ENCODE measurements at regions not wholly inside any gene's neighbourhood (a gene's known extent, or its start where the extent isn't known, plus 50 kb on each side); places are given as distances from the start of the nearest gene placed in this dataset.

GRCh38 chr2:41872646-41873045 is 175.2 kb upstream of the PKDCC start:
- no peak for TF ChIP-seq CTCF (IDR thresholded peaks at IDR 0.05; ENCODE audit: extremely low read depth, missing control alignments)
- no peak for DNase-seq (ENCODE audit: low spot score)

GRCh38 chr2:41873102-41874031 is 174.5 kb upstream of the PKDCC start:
- no peak for TF ChIP-seq CTCF (IDR thresholded peaks at IDR 0.05; ENCODE audit: extremely low read depth, missing control alignments)
- DNase-seq (ENCODE audit: low spot score): no peak

GRCh38 chr2:41877114-41877678 is 170.6 kb upstream of the PKDCC start:
- TF ChIP-seq CTCF (IDR thresholded peaks at IDR 0.05; ENCODE audit: extremely low read depth, missing control alignments): no peak
- no peak for DNase-seq (ENCODE audit: low spot score)

GRCh38 chr2:41878056-41878455 is 169.8 kb upstream of the PKDCC start:
- no peak for DNase-seq (ENCODE audit: low spot score)
- TF ChIP-seq CTCF (IDR thresholded peaks at IDR 0.05; ENCODE audit: extremely low read depth, missing control alignments): no peak

GRCh38 chr2:41878716-41879234 is 169.0 kb upstream of the PKDCC start:
- no peak for TF ChIP-seq CTCF (IDR thresholded peaks at IDR 0.05; ENCODE audit: extremely low read depth, missing control alignments)
- no peak for DNase-seq (ENCODE audit: low spot score)

- no peak for DNase-seq (ENCODE audit: low spot score)
Measured at GRCh38 chr2:41879235-41879916, 168.4 kb upstream of the PKDCC start.

More at GRCh38 chr2:41879235-41879916, 168.4 kb upstream of the PKDCC start:
- TF ChIP-seq CTCF (IDR thresholded peaks at IDR 0.05; ENCODE audit: extremely low read depth, missing control alignments): no peak

Measured in GM20000 (cell line).